ENCODE measurements at regions not wholly inside any gene's neighbourhood (a gene's known extent, or its start where the extent isn't known, plus 50 kb on each side); places are given as distances from the start of the nearest gene placed in this dataset.
A peak's percentile ranks its signal among the peaks of the same experiment; 100 is the strongest.

DNA sequence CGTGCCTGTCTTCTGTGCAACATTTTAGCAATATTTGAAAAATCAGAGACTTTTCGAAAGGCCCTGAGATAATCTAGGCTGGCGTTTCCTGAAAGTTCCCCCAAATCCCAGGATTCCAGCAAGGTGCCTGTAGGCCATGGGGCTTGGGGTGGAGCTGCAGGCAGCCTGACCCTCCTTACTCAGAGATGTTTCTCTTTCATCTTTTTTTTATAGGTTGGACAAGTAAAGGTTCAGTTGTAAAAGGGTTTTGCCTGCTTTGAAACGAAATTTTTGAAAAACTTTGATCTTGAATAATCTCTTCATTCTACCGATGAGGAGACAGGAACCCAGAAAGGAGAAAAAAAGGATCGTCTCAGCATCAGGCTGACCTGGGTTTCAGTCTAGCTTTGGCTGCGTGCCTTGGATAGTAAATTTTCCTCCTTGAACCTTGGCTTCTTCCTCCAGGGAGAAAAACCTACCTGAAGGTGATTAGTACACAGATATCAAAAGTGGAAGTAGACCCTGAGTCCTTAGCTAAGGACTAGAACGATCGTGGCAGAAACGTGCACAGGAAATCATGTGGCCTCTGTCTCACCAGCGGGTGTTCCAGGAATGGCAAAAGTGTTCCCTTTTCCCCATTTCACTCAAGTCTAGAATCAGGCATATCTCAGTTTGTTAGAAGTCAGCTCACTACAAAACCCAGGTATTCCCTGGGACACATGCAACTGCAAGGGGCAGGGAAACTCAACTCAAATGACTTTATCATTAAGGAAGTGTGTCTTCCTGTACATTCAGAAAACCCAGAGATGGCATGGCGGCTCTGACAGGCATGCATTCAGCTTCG is 128.2 kb upstream of the PTPN1 start:
- TF ChIP-seq POLR2A (IDR thresholded peaks at IDR 0.05; ENCODE audit: extremely low read depth, insufficient read length): no peak
- TF ChIP-seq, protein P1, sequence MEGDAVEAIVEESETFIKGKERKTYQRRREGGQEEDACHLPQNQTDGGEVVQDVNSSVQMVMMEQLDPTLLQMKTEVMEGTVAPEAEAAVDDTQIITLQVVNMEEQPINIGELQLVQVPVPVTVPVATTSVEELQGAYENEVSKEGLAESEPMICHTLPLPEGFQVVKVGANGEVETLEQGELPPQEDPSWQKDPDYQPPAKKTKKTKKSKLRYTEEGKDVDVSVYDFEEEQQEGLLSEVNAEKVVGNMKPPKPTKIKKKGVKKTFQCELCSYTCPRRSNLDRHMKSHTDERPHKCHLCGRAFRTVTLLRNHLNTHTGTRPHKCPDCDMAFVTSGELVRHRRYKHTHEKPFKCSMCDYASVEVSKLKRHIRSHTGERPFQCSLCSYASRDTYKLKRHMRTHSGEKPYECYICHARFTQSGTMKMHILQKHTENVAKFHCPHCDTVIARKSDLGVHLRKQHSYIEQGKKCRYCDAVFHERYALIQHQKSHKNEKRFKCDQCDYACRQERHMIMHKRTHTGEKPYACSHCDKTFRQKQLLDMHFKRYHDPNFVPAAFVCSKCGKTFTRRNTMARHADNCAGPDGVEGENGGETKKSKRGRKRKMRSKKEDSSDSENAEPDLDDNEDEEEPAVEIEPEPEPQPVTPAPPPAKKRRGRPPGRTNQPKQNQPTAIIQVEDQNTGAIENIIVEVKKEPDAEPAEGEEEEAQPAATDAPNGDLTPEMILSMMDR (IDR thresholded peaks at IDR 0.05; ENCODE audit: low read depth, low read length): no peak
- TF ChIP-seq, protein P2, sequence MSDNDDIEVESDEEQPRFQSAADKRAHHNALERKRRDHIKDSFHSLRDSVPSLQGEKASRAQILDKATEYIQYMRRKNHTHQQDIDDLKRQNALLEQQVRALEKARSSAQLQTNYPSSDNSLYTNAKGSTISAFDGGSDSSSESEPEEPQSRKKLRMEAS (IDR thresholded peaks at IDR 0.05; ENCODE audit: low read depth, low read length): peak; percentile 37; the same call in 1 of the 2 replicates

All from NB4 (cell line).